ENCODE measurements at regions not wholly inside any gene's neighbourhood (a gene's known extent, or its start where the extent isn't known, plus 50 kb on each side); places are given as distances from the start of the nearest gene placed in this dataset.

DNA sequence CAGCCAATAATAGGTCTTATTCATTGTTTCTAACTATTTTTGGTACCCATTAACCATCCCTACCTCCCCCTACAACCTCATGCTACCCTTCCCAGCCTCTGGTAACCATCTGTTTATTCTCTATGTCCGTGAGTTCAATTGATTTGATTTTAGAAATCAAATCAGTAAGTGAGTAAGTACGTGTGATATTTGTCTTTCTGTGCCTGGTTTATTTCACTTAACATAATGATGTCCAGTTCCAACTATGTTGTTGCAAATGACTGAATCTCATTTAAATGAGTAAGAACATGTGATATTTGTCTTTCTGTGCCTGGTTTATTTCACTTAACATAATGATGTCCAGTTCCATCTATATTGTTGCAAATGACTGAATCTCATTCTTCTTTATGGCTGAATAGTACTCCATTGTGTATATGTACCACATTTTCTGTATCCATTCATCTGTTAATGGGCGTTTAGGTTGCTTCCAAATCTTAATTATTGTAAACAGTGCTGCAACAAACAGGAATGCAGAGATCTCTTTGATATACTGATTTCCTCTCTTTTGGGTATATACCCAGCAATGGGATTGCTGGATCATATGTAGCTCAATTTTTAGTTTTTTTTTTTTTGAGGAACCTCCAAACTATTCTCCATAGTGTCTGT lies 49.7 kb upstream of the BICC1 start:
- TF ChIP-seq, protein P1, sequence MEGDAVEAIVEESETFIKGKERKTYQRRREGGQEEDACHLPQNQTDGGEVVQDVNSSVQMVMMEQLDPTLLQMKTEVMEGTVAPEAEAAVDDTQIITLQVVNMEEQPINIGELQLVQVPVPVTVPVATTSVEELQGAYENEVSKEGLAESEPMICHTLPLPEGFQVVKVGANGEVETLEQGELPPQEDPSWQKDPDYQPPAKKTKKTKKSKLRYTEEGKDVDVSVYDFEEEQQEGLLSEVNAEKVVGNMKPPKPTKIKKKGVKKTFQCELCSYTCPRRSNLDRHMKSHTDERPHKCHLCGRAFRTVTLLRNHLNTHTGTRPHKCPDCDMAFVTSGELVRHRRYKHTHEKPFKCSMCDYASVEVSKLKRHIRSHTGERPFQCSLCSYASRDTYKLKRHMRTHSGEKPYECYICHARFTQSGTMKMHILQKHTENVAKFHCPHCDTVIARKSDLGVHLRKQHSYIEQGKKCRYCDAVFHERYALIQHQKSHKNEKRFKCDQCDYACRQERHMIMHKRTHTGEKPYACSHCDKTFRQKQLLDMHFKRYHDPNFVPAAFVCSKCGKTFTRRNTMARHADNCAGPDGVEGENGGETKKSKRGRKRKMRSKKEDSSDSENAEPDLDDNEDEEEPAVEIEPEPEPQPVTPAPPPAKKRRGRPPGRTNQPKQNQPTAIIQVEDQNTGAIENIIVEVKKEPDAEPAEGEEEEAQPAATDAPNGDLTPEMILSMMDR (conservative IDR thresholded peaks at IDR 0.05; ENCODE audit: control insufficient read depth, insufficient read depth, low read depth, low read length): no peak
- no peak overlapping the region for H3K4me3 ChIP-seq (ENCODE audit: control insufficient read depth, low read depth, low read length)
- DNase-seq (ENCODE audit: low read depth): no peak
